Panc1 (cell line): ENCODE measurements at regions not wholly inside any gene's neighbourhood (a gene's known extent, or its start where the extent isn't known, plus 50 kb on each side); places are given as distances from the start of the nearest gene placed in this dataset.

Experiments
- ATAC-seq: fragments of 200-7000 bp; cut with Tn5 transposase; 2 replicates; pipeline ENCODE4 v1.9.1; 2020; ENCODE audit warnings: mild to moderate bottlenecking, moderate library complexity
- BruUV-seq: library from RNA; stranded (reverse); fragments of 400-500 nt; replicated peaks from 2 replicates; lab custom pipeline; 2021; lab: Mats Ljungman, UMichigan
- CTCF ChIA-PET: fragments of 300-600 bp; sonication (Branson Sonifier 250); formaldehyde crosslinking; loops from one replicate; lab custom pipeline; 2022; ENCODE audit warnings: antibody characterized with exemption; lab: Charles Lee
- POLR2A ChIA-PET: fragments of 300-600 bp; sonication (Branson Sonifier 250); formaldehyde crosslinking; loops from one replicate; lab custom pipeline; 2022; ENCODE audit warnings: antibody characterized with exemption; lab: Charles Lee
- DNase-seq: peaks from one replicate; pipeline ENCODE4 v3.0.0-alpha.2; 2010; ENCODE audit warnings: low read depth, low spot score
- H3K27ac ChIP-seq: 2 replicates; pipeline ENCODE4 v1.5.1; 2011; ENCODE audit warnings: mild to moderate bottlenecking, low read length, inconsistent platforms
- H3K27me3 ChIP-seq: fragments of 200-500 bp; sonication (Bioruptor generic); 2 replicates; pipeline ENCODE4 v1.6.0; 2014; ENCODE audit warnings: low read length, inconsistent platforms; ENCODE audit not compliant: control insufficient read depth, insufficient read depth
- H3K36me3 ChIP-seq: fragments of 200-500 bp; sonication (Bioruptor generic); 2 replicates; pipeline ENCODE4 v1.5.1; 2014; ENCODE audit warnings: inconsistent platforms, mild to moderate bottlenecking, low read length, moderate library complexity; ENCODE audit not compliant: control insufficient read depth, insufficient read depth
- H3K4me1 ChIP-seq: 2 replicates; pipeline ENCODE4 v1.5.1; 2011; ENCODE audit warnings: inconsistent platforms, mild to moderate bottlenecking, low read length, moderate library complexity; ENCODE audit not compliant: control insufficient read depth, insufficient read depth
- H3K4me3 ChIP-seq, 2 experiments: 2 replicates each; pipeline ENCODE4 v1.5.1; 2011 to 2012; ENCODE audit warnings: low read depth in 2 of 2, low read length in 2 of 2, mild to moderate bottlenecking in 2 of 2, inconsistent platforms in 1 of 2, moderate library complexity in 1 of 2
- H3K9me3 ChIP-seq: fragments of 200-500 bp; sonication (Bioruptor generic); 2 replicates; pipeline ENCODE4 v1.5.1; 2014; ENCODE audit warnings: low read depth, mild to moderate bottlenecking, inconsistent platforms, low read length, moderate library complexity; ENCODE audit not compliant: control insufficient read depth, insufficient read depth
- POLR2AphosphoS5 ChIP-seq: IDR thresholded peaks from 2 replicates; pipeline ENCODE4 v1.6.1; 2012; ENCODE audit warnings: mild to moderate bottlenecking, low read depth, low read length, moderate library complexity
- SIN3A ChIP-seq: IDR thresholded peaks from 2 replicates; pipeline ENCODE4 v1.6.1; 2012; ENCODE audit warnings: low read depth, mild to moderate bottlenecking, low read length, moderate library complexity, borderline replicate concordance; ENCODE audit not compliant: insufficient read depth
- TCF7L2 ChIP-seq: IDR thresholded peaks from 2 replicates; pipeline ENCODE4 v1.6.1; 2011; ENCODE audit warnings: mild to moderate bottlenecking, low read depth, low read length, inconsistent platforms
- in situ Hi-C: cut with HindIII; loops from 2 replicates; pipeline ENCODE4 v1.10.0; 2016; ENCODE audit warnings: low sequenced_read_pairs, low pct_unique_long_range_greater_than_20kb
- intact Hi-C: fragments of 100-400 bp; cut with micrococcal nuclease; formaldehyde crosslinking; loops from one replicate; pipeline ENCODE4 v1.10.0; 2022; ENCODE audit not compliant: unreplicated experiment
- TF ChIP-seq, protein P1 (sequence below): fragments of 450-650 bp; IDR thresholded peaks from 2 replicates; pipeline ENCODE4 v1.5.1; 2017; ENCODE audit warnings: mild to moderate bottlenecking
- TF ChIP-seq, protein P2 (sequence below), 2 experiments: IDR thresholded peaks; 2 replicates each; pipeline ENCODE4 v1.6.1; 2011 to 2012; ENCODE audit warnings: low read depth in 2 of 2, control low read depth in 1 of 2, low read length in 1 of 2, mild to moderate bottlenecking in 1 of 2, moderate library complexity in 1 of 2; ENCODE audit not compliant: insufficient read depth in 1 of 2

DNA sequence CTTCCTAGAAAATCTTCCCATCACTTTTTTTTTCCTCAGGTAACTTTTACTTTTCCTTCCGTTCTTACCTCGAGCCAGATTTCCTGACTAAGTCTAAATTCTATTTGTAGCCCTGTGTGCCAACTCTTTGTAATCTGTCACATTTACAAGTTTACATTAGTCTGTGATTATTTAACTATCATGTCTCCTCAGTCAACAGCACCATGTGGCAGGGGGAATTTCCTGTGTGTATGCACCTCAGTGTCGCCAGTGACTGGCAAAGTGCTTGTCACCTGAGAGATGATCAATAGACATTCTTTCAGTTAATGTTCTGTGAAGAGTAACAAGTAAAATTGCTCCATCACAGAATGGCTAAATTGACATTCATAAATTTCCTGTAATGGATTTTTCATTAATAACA lies 468.5 kb downstream of the PDGFC start:
- ChIA-PET CTCF (no interaction called here), POLR2A (no interaction called here)
- Histone ChIP-seq H3K4me3 (no peak overlapping the region), H3K36me3 (no peaks in the 10 kb centered on the region), H3K4me1 (no peaks in the 10 kb centered on the region), H3K27me3 (no peaks in the 10 kb centered on the region), H3K27ac (no peak overlapping the region), H3K9me3 (no peaks in the 10 kb centered on the region)
- DNase-seq (no peak), ATAC-seq (no peak)
- in situ Hi-C loops = no loop called here
- intact Hi-C loops = no loop called here
- no TSS peak for BruUV-seq
- TF ChIP-seq POLR2AphosphoS5 = no peak
- no peak for TF ChIP-seq SIN3A
- TF ChIP-seq TCF7L2 = no peak
- TF ChIP-seq, protein P1, sequence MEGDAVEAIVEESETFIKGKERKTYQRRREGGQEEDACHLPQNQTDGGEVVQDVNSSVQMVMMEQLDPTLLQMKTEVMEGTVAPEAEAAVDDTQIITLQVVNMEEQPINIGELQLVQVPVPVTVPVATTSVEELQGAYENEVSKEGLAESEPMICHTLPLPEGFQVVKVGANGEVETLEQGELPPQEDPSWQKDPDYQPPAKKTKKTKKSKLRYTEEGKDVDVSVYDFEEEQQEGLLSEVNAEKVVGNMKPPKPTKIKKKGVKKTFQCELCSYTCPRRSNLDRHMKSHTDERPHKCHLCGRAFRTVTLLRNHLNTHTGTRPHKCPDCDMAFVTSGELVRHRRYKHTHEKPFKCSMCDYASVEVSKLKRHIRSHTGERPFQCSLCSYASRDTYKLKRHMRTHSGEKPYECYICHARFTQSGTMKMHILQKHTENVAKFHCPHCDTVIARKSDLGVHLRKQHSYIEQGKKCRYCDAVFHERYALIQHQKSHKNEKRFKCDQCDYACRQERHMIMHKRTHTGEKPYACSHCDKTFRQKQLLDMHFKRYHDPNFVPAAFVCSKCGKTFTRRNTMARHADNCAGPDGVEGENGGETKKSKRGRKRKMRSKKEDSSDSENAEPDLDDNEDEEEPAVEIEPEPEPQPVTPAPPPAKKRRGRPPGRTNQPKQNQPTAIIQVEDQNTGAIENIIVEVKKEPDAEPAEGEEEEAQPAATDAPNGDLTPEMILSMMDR = no peak
- TF ChIP-seq, protein P2, sequence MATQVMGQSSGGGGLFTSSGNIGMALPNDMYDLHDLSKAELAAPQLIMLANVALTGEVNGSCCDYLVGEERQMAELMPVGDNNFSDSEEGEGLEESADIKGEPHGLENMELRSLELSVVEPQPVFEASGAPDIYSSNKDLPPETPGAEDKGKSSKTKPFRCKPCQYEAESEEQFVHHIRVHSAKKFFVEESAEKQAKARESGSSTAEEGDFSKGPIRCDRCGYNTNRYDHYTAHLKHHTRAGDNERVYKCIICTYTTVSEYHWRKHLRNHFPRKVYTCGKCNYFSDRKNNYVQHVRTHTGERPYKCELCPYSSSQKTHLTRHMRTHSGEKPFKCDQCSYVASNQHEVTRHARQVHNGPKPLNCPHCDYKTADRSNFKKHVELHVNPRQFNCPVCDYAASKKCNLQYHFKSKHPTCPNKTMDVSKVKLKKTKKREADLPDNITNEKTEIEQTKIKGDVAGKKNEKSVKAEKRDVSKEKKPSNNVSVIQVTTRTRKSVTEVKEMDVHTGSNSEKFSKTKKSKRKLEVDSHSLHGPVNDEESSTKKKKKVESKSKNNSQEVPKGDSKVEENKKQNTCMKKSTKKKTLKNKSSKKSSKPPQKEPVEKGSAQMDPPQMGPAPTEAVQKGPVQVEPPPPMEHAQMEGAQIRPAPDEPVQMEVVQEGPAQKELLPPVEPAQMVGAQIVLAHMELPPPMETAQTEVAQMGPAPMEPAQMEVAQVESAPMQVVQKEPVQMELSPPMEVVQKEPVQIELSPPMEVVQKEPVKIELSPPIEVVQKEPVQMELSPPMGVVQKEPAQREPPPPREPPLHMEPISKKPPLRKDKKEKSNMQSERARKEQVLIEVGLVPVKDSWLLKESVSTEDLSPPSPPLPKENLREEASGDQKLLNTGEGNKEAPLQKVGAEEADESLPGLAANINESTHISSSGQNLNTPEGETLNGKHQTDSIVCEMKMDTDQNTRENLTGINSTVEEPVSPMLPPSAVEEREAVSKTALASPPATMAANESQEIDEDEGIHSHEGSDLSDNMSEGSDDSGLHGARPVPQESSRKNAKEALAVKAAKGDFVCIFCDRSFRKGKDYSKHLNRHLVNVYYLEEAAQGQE (IDR thresholded peaks at IDR 0.05; ENCODE audit: insufficient read depth in 1 of 2, low read depth in 2 of 2, low read length in 1 of 2) = no peak

DNA sequence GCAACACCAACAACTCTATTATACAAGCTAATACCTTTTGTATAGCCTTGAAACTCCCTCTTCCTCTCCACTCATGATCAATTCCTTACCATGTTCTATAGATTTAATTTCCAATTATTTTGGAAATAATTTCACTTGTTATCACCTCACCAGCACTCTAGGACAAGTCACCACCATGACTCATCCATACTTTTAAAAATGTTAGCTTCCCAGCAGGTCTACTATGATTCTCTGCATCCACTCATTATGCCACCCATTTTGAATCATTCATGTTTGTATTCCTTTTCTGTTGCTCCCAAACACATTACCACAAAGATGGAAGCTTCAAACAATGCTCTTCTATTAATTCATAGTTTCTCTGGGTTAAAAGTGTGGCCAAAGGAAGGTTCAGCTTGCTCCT lies 469.6 kb downstream of the PDGFC start:
- Histone ChIP-seq H3K36me3 (no peaks in the 10 kb centered on the region), H3K27ac (no peak overlapping the region), H3K4me3 (no peak overlapping the region), H3K4me1 (no peaks in the 10 kb centered on the region), H3K9me3 (no peaks in the 10 kb centered on the region), H3K27me3 (no peaks in the 10 kb centered on the region)
- in situ Hi-C loops (no loop called here), intact Hi-C loops (no loop called here)
- CTCF ChIA-PET = no interaction called here
- DNase-seq = no peak
- TF ChIP-seq SIN3A = no peak
- no peak for TF ChIP-seq TCF7L2
- no peak for TF ChIP-seq POLR2AphosphoS5
- TF ChIP-seq, protein P2 (IDR thresholded peaks at IDR 0.05; ENCODE audit: insufficient read depth in 1 of 2, low read depth in 2 of 2, low read length in 1 of 2) = no peak
- TF ChIP-seq, protein P1 = no peak
- POLR2A ChIA-PET = interaction anchor here (0.6 kb wide), 1 partner anchor 558 kb away, joined by 3 read pairs; no protein-coding TSS in a partner anchor
- no TSS peak for BruUV-seq
- no peak for ATAC-seq
